ENCODE measurements at regions not wholly inside any gene's neighbourhood (a gene's known extent, or its start where the extent isn't known, plus 50 kb on each side); places are given as distances from the start of the nearest gene placed in this dataset.

DNA sequence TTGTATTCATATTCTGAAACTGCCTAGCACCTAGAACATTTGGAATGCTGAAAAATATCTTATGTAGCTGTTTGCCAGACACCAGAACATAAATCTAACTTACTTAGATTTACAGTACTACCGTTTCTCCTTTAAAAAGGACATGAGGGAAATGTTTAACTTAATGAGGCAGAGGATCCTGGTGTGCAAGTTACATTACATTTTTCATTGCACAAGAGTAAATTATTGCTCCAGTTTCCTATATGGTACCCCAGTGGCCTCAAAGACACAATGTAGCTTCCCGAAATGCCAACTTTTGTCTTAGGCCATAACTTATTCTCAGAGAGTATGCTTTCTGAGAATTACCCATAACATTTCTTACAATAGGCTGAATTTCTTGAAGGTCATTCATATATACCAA is 105.5 kb upstream of the DTNA start:
- Histone ChIP-seq H4K8ac (ENCODE audit: low read depth in 2 of 2, low read length in 2 of 2) (no peak overlapping the region), H2BK120ac (ENCODE audit: low read depth, low read length) (no peak overlapping the region), H4K5ac (ENCODE audit: low read depth, low read length) (no peak overlapping the region), H4K91ac (ENCODE audit: insufficient read depth, low read depth, low read length) (no peak overlapping the region), H4K20me1 (ENCODE audit: insufficient read depth, low read length) (no peaks in the 10 kb centered on the region), H3K18ac (ENCODE audit: low read depth, low read length) (no peak overlapping the region), H3K23ac (ENCODE audit: low read depth, low read length) (no peak overlapping the region), H2BK5ac (ENCODE audit: low read depth, low read length, poor library complexity, severe bottlenecking) (no peak overlapping the region), H3K4me1 (ENCODE audit: control insufficient read depth, insufficient read depth, low read length) (peaks cover 2% of the 10 kb centered on the region; the same call in 1 of the 2 replicates), H2AK9ac (replicated peaks; ENCODE audit: low read depth, low read length, poor library complexity) (no peak overlapping the region), H2AFZ (replicated peaks; ENCODE audit: low read length, poor library complexity) (no peak overlapping the region), H3K4me2 (ENCODE audit: low read depth, low read length) (no peak overlapping the region), H3K27me3 (ENCODE audit: control insufficient read depth, insufficient read depth, low read length) (peaks cover 2% of the 10 kb centered on the region; the same call in 1 of the 2 replicates), H2BK15ac (ENCODE audit: low read depth, low read length) (no peak overlapping the region), H3K14ac (replicated peaks; ENCODE audit: low read depth, low read length) (no peak overlapping the region), H3K4ac (ENCODE audit: low read depth, low read length) (no peak overlapping the region), H3K4me3 (ENCODE audit: insufficient read depth, low read depth, low read length) (no peak overlapping the region), H2AK5ac (ENCODE audit: low read depth, low read length) (no peak overlapping the region), H3K9me3 (ENCODE audit: control insufficient read depth, insufficient read depth, low read length) (no peaks in the 10 kb centered on the region), H2BK20ac (ENCODE audit: low read depth, low read length) (no peak overlapping the region), H3K56ac (ENCODE audit: extremely low read depth, insufficient read depth, low read length) (no peak overlapping the region), H3K9ac (ENCODE audit: low read depth, low read length) (no peak overlapping the region), H3K79me1 (ENCODE audit: low read depth in 1 of 2, low read length in 2 of 2) (no peaks in the 10 kb centered on the region), H3K36me3 (ENCODE audit: control insufficient read depth, insufficient read depth, low read length) (no peaks in the 10 kb centered on the region), H3K9me1 (ENCODE audit: insufficient read depth, low read length) (no peaks in the 10 kb centered on the region), H3K27ac (ENCODE audit: insufficient read depth, low read length) (no peak overlapping the region)
- ChIA-PET POLR2A (ENCODE audit: unreplicated experiment) (no interaction called here), CTCF (interaction anchor here (0.6 to 1.3 kb wide), 3 partner anchors 19 to 1381 kb away, joined by 3 to 8 read pairs (median 4); no protein-coding TSS in a partner anchor)
- dilution Hi-C loops (cut with HindIII; ENCODE audit: low sequenced_read_pairs, unreplicated experiment), result no loop called here
- in situ Hi-C loops (cut with MboI; ENCODE audit: low sequenced_read_pairs), result no loop called here
- no TSS peak for BruUV-seq (replicated peaks)
- 80% methylated on average over 1 of the region's 2 CpGs; no CpG with 5 or more reads in 1 of the 2 experiments for WGBS, 2 experiments (ENCODE audit: extremely low coverage in 2 of 2, insufficient read length in 1 of 2)
- DNase-seq (no peak), ATAC-seq (ENCODE audit: low read depth) (no peak)
- no peak for TF ChIP-seq MAZ (IDR thresholded peaks at IDR 0.05; ENCODE audit: borderline replicate concordance, low read depth, low read length)
- no peak for TF ChIP-seq RAD21 (IDR thresholded peaks at IDR 0.05; ENCODE audit: low read length)
- TF ChIP-seq NFE2L2 (IDR thresholded peaks at IDR 0.05; ENCODE audit: low read depth, low read length), result no peak
- TF ChIP-seq MXI1 (IDR thresholded peaks at IDR 0.05; ENCODE audit: borderline replicate concordance, low read depth, low read length), result no peak
- no peak for TF ChIP-seq CHD1 (IDR thresholded peaks at IDR 0.05; ENCODE audit: low read depth, low read length)
- TF ChIP-seq CEBPB (IDR thresholded peaks at IDR 0.05; ENCODE audit: low read depth, low read length), result no peak
- TF ChIP-seq FOS (IDR thresholded peaks at IDR 0.05; ENCODE audit: low read depth, low read length), result no peak
- no peak for TF ChIP-seq MAFK (IDR thresholded peaks at IDR 0.05; ENCODE audit: low read depth, low read length)
- TF ChIP-seq, protein P1, sequence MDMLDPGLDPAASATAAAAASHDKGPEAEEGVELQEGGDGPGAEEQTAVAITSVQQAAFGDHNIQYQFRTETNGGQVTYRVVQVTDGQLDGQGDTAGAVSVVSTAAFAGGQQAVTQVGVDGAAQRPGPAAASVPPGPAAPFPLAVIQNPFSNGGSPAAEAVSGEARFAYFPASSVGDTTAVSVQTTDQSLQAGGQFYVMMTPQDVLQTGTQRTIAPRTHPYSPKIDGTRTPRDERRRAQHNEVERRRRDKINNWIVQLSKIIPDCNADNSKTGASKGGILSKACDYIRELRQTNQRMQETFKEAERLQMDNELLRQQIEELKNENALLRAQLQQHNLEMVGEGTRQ (IDR thresholded peaks at IDR 0.05; ENCODE audit: low read depth, low read length), result no peak
- TF ChIP-seq RCOR1 (IDR thresholded peaks at IDR 0.05; ENCODE audit: insufficient replicate concordance, low read length), result no peak
- intact Hi-C loops (cut with micrococcal nuclease), result no loop called here
